GM18868 (cell line): ENCODE measurements at regions not wholly inside any gene's neighbourhood (a gene's known extent, or its start where the extent isn't known, plus 50 kb on each side); places are given as distances from the start of the nearest gene placed in this dataset.
"Not testable (repeated sequence)": the region's sequence is repeated elsewhere in the genome, so short reads cannot be mapped to it uniquely, and the experiment has no call there.

Source experiments
- ATAC-seq: cut with Tn5 transposase; IDR thresholded peaks from one replicate; pipeline ENCODE4 v1.9.1; 2021; ENCODE audit warnings: mild to moderate bottlenecking, moderate library complexity; ENCODE audit not compliant: unreplicated experiment

DNA sequence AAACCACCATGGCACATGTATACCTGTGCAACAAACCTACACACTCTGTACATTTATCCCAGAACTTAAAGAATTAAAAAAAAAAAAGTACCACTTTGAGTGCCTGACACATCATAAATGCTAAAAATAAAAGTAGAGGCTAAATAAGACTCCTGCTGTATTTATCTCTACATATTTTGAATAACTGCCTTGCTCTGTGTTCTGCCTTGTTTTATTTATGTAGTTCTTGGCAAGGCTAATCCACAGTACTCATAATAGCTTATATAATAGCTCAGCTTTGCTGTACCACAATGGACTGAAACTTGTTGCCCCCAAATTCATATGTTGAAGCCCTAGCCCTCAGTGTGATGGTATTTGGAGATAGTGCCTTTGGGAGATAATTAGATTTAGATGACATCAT is 95.4 kb upstream of the ADAMTS9 start:
- no peak for ATAC-seq

DNA sequence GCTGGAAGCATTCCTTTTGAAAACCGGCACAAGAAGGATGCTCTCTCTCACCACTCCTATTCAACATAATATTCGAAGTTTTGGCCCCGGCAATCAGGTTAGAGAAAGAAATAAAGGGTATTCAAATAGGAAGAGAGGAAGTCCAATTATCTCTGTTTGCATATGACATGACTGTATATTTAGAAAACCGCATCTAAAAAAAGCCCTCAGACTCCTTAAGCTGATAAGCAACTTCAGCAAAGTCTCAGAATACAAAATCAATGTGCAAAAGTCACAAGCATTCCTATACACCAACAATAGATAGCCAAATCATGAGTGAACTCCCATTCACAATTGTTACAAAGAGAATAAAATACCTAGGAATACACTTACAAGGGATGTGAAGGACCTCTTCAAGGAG is 93.1 kb upstream of the ADAMTS9 start:
- not testable (repeated sequence) for ATAC-seq

DNA sequence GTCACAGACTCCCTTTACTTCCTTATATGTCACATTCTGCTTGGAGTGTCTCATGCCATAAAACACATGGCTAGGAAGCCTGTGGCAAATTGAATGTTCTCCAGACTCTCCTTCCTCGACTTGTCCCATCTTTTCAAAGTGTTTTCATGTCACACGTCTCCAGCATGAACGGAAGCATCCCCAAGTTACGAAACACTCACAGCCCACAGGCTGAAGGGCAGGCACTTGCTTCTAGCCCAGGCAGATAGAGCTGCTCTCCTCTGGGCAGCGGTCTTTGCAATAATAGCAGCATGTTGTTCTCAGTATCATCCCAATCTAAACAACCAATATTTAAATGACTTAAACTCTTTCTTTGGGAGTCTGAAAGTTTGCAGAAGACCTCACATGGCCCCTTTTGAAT is 85.3 kb upstream of the ADAMTS9 start:
- ATAC-seq, result no peak

DNA sequence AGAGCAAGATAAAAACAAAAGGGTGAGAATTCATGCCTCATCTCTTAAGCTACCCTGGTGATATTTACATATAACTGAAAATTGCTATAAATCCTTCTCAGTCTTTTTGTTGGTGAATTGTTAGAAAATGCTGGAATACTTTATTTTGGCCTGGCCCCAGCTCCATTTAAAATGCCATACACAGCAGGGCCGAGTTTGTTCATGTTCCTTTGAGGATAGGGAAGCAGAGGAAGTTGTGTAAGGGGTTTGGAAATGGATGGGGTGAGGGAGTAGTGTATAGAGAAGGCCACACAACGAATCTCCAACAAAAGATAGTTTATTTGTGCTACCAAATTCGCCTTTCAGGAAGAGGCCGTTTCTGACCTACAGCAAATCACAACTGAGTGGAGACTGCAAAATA is 78.6 kb upstream of the ADAMTS9 start:
- ATAC-seq, result no peak

DNA sequence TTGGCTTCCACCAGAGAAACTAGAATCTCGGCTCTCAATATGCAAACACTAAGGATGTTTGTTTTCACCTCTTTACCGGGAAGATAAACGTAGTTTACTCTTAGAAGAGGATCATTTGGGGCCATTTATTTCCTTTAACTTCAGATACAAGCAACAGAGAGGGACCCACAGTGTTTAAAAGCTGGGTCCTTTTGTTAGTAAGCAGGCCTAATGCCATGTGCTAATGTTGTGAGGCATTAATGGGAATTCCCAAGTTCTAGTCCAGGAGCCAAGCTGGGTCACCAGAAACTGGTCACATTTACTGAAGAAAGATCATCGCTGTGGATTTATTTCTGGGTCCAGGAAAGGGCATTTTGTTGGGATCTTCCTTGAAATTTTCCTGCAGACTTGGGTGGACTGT is 78.1 kb upstream of the ADAMTS9 start:
- no peak for ATAC-seq

DNA sequence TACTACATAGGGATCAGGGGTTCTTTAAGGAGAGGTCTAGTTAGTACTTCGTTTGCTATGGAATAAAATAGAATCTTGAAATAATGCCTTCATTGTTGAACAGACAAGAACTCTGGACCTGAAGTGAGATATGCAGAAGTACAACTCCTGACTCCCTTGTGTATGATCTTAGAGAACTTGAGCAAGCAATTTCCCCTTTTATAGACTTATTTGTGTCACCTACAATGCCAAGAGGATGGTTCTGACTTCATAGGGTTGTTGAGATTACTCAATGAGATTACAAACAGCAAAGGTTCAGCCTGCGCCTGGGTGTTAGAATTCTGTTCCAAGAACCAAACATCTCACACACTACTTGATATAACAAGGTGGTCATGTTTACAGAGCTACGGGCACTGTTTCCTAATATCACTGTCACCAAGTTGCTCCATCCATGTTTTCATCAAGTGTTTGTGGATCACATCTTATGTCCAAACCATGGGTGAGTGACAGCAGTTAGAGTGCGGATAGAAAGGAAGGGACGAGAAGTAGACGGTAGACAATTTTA is 76.7 kb upstream of the ADAMTS9 start:
- ATAC-seq, result no peak

DNA sequence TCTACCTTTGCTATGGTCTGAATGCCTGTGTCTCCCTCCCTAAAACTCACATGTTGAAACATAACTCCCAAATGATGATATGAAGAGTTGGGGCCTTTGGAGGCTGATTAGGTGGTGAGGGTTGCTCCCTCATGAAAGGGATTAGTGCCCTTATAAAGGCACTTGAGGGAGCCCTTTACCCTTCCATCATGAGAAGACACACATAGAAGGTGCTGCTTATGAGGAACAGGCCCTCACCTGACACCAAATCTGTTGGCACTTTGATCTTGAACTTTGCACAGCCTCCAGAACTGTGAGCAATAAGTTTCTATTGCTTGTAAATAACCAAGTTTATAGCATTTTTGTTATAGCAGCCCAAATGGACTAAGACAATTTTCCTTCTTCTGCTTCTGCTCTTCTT is 76.2 kb upstream of the ADAMTS9 start:
- no peak for ATAC-seq

DNA sequence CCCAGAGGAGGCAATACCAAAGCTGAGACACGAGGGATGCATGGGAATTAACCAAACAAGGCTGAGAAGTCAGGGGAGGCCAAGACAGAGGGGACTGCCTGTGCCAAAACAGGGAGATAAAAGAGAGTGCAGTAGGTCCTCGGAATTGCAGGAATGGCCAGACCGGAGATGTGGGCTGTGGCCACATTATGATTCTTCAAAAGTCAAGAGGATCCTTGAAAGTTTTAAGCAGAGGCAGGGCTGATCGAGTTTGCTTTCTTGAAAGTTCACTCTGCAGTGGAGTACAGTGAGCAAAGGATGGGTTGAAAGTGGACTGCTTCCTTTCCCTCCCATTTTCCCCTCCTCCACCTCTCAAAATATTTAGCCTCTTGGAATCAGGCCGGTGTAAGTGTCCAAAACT is 73.9 kb upstream of the ADAMTS9 start:
- ATAC-seq, result no peak

DNA sequence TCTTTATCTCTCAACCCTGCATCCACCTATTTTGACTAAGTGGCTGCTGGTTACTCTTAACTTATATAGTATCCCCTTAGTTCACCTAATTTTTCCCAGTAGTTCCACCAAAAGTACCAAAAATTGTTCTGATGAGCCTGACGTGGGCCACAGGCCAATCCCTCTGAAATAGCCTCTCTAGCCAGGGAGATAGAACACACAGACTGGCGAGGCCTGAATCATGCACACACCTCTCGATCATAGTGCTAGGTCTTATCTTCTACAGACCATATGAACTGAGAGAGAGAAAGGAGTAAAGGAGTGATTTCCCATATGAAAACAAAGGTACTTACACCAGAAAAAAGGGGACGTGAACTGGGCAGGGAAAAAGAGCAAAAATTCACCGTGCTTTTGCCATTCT is 72.5 kb upstream of the ADAMTS9 start:
- ATAC-seq, result no peak

DNA sequence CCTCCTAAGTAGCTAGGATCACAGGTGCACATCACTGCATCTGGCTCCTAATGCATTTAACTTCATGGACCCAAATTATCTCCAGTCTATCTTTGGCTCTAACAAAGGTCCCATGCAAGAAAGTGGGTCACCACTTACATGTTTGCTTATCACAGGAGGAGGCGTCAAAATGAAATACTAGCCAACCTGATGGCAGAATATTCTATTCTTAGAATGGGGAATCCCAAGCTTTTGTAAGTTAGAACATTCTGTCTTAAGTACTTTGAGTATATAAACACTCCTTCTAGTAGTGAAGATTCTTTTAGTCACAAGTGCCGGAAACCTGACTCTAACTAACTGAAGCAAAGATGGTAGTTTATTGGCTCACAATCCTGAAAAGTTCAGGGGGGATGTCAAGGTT is 72.0 kb upstream of the ADAMTS9 start:
- no peak for ATAC-seq

DNA sequence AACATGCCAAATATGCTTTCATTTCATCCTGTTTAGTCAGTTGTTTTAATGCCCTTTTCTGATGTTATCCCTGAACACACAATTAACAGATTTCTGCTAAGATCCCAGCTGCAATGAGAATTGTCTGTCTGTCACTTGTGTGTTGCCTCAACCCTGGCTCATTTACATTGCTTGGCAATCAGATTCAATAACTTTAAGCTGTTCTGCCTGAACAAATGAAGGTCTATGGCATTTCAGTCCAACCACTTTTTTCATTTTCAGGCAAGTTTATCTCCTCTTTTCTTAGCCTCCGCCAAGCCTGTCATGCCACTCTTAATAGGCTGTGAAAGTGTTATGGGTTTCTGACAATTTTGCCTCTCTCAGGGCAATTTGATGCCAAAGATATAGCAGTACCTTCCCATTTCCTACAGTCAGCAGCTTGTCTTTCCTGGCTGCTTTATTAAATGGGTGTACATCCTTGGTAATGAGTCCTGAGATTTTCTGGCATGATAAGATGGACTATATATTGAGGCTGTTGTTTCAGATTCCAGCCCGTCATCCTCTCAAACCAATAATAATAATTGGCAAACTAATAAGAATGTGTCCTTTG is 68.7 kb upstream of the ADAMTS9 start:
- ATAC-seq, result no peak

DNA sequence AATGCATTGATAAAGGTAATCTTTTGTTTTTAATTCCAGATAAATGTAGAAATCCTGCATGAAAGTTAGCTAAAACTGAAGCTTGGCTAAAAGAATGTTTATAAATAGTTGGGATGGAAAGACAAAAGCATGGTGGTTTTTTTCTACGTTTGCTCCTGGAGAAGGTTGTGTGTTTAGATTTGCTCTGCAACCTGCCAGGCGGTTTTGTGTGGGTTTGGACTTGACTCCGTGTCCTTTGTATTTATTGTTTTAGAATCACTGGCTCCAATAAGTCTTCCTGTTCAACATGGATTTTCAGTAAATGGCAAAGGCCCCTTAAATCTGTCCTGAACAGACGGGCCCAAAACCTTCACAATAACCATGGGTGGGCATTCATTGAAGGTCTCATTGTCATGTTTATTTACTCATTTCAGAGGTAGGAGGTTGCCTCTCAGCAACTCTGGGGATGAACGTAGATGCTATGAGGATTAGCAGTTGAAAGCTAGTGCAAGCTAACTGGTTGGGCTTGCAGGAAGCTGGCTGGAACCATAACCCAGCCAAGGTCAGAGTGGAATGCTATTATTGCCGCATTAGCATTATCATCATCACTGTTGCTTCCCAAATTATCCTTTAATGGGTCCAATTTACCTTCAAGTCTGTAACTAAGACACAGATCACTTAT is 60.6 kb upstream of the ADAMTS9 start:
- no peak for ATAC-seq

DNA sequence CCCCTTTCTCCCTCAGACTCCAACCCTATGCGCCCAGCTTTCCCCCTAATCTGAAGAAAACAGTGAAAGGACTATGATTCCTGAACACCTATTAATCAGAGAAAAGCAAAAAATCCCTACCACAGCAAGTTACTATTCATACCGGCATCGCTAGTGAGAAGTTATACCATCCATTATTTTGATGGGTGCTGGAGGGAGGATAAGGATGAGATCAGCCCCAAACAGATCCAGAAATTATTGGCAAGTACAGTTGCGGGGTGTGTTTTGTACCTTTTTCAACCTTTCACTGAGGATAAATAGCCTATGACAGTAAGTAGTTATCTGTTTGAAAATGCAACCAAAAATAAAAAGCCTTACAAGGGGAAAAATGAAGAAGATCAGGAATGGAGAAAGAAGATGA is 59.9 kb upstream of the ADAMTS9 start:
- ATAC-seq, result no peak

DNA sequence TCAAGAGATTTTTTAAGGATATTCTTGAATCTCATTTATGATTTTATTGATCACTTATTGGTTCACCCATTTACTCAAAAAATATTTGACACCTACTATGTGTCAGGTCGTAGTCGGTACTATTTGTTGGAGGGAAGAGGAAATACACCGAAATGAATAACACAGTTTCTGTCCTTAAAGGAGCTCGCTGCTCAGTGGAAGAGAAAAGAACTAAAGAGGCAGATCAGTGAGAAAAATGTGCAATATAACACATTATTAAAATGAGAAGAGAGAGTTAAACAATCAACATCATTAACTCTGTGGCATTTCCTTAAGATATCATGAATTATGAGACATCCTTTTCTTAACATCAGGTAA is 56.1 kb upstream of the ADAMTS9 start:
- no peak for ATAC-seq

DNA sequence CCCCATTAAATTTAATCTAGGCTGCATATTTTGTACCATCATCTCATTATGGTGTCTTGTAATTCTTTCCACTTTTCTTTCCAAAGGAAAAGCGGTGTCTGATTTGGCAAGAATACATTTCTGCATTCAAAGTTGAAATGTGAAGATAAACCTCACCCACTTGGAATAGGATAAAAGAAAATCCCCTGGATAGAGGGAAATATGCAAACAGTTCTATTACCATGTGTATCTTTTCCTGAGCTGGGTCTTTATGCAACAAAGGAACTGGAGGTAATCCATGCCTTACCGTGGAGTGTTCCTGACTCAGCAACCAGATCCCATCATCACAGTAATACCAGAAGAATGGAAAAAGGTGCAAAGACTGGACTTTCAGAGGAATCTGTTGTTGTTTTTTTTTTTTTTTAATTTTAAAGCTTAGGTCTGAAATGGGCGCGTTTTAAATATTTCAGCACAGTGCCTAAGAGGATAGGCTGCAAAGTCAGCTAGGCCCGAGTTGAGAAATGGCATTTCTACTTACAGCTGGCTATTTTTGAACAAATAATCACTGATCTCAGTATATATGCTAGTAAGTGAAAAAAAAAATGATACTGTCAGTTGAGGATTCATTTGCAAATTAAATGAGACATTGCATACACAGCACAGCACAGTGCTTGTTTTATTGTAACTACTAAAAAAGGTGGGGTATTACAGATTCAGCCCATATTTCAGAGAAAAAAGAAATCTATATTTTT is 55.5 kb upstream of the ADAMTS9 start:
- no peak for ATAC-seq

DNA sequence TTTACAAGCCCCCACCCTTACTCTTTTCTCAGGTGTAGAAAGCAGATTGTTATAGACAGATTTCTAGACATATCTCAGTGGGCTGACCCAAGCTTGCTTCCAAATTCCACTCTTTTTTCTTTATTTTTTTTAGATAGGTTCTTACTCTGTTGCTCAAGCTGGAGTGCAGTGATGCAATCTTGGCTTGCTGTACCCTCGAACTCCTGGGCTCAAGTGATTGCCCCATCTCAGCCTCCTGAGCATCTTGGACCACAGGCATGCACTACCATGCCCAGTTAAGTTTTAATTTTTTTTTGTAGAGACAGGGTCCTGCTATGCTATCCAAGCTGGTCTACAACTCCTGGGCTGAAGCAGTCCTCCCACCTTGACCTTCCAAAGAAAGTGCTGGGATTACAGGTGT is 53.5 kb upstream of the ADAMTS9 start:
- no peak for ATAC-seq

DNA sequence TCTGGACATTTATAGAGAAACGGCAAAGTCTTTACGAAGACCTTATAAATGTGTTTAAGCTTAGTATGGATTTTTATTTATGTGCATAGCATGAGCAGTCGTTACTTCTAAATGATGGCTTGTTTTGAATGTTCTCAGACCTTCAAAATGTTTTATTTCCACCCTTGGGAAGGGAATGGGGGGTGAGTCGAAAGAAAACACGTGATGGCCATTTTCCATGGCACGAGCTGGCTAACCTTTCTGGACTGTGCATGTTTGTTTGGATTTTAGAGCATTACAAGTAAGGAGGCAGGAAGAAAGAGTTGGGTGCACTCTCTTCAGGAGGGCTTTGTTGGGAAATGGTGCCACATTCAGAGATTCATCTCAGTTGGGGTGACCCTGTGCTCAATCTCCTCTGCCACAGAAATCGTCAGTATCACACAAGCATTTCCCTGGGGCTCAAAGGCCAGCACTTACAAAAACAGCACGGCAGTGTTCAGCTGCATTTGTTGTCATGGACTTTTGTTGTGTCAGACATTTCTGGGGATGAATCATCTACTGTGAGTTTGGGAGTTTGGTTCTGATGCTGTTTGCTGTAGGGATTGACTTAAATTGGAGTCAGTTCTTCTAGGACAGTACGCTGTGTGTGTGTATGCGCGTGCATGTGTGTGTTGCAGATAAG is 52.3 kb upstream of the ADAMTS9 start:
- no peak for ATAC-seq
